ENCODE measurements at regions not wholly inside any gene's neighbourhood (a gene's known extent, or its start where the extent isn't known, plus 50 kb on each side); places are given as distances from the start of the nearest gene placed in this dataset.

DNA sequence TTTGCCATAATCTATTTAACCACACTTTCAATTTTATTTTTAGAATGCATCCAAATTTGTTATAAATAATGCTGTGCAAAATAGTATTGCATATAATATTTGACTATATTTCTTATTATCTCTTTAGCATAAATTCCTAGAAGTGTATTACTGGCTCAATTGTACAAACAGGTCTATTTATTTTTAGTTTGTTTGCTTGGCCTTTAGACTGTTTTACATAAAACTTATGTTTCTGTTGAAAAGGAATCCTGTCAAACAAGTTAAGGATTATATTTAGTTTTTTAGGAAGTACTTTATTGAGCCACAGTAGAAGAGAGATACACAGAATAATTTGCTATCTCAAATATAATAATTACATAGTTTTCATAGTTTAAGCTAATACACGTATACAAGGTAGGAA, 413.8 kb downstream of the GBA3 start:
- ChIA-PET POLR2A (no interaction called here), CTCF (no interaction called here)

DNA sequence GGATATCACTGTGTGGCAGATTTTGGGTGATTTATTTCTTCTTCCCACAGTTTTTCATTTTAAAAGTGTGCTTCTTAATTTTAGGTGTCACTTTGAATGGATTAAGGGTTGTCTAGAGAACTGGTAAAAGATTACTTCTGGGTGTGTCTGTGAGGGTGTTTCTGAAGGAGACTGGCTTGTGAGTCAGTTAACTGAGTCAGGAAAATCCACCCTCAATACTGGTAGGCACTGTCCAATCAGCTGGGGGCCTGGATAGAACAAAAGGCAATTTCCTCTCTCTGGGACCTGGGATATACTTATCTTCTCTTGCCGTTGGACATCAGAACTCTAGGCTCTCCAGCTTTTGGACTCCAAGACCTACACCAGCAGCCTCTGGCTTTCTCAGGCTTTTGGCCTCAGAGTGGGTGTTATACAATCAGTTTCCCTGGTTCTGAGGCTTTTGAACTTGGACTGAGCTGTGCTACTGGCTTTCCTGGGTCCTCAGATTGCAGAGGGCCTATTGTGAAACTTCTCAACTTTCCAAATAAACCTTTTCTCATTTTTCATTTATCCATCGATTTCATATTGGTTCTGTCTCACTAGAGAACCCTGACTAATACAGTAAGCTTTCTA, 413.1 kb downstream of the GBA3 start:
- CTCF ChIA-PET: interaction anchor here (1.3 kb wide), 1 partner anchor 12 kb away, joined by 3 read pairs; no protein-coding TSS in a partner anchor

More for the DNA sequence above, 413.8 kb downstream of the GBA3 start:
- TF ChIP-seq, protein P1, sequence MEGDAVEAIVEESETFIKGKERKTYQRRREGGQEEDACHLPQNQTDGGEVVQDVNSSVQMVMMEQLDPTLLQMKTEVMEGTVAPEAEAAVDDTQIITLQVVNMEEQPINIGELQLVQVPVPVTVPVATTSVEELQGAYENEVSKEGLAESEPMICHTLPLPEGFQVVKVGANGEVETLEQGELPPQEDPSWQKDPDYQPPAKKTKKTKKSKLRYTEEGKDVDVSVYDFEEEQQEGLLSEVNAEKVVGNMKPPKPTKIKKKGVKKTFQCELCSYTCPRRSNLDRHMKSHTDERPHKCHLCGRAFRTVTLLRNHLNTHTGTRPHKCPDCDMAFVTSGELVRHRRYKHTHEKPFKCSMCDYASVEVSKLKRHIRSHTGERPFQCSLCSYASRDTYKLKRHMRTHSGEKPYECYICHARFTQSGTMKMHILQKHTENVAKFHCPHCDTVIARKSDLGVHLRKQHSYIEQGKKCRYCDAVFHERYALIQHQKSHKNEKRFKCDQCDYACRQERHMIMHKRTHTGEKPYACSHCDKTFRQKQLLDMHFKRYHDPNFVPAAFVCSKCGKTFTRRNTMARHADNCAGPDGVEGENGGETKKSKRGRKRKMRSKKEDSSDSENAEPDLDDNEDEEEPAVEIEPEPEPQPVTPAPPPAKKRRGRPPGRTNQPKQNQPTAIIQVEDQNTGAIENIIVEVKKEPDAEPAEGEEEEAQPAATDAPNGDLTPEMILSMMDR (IDR thresholded peaks at IDR 0.05; ENCODE audit: control extremely low read depth, extremely low read depth, low read depth, missing control alignments): no peak
- no peak for DNase-seq (ENCODE audit: extremely low spot score)

DNA sequence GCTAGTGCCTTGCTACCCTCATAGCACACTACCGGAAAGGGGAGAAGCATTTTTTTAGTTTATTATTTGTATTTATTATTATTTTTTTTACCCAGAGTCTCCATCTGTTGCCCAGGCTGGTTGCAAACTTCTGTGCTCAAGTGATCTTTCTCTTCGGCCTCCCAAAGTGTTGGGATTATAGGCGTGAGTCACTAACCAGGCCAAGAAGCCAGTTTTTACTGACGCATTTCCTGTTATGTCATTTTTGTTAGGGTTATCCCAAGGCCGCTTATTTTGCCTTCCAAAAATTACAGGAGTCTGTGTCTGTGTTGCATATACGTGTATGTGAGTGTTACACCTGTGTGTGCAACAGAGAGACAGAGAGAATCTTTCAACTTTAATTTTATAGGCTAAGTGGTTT, 404.5 kb downstream of the GBA3 start:
- no peak for DNase-seq (ENCODE audit: extremely low spot score)
- ChIA-PET CTCF (no interaction called here), POLR2A (no interaction called here)
- TF ChIP-seq, protein P1 (IDR thresholded peaks at IDR 0.05; ENCODE audit: control extremely low read depth, extremely low read depth, low read depth, missing control alignments): no peak

More for the DNA sequence above, 413.1 kb downstream of the GBA3 start:
- no peak for DNase-seq (ENCODE audit: extremely low spot score)
- TF ChIP-seq, protein P1 (IDR thresholded peaks at IDR 0.05; ENCODE audit: control extremely low read depth, extremely low read depth, low read depth, missing control alignments): no peak
- POLR2A ChIA-PET: no interaction called here

DNA sequence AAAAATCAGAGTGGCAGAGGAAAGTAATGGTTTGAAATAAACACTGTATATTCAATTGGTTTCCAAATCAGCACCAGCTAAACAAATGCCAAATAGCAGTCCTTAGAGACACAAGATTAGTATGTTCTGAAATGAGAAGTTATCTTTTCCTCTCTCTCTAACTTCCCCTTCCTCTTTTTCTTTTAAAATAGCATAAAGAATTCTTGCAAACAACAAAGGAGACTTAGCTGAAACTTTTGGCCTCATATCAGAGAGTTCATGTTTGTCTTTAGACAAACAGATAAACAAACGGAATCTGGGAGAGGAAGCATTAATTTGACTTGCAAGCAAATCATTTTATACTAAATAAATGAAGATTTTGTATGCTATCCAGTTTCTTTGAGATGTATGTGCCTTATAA, 399.0 kb downstream of the GBA3 start:
- POLR2A ChIA-PET: no interaction called here
- CTCF ChIA-PET: no interaction called here
- no peak for DNase-seq (ENCODE audit: extremely low spot score)
- TF ChIP-seq, protein P1 (IDR thresholded peaks at IDR 0.05; ENCODE audit: control extremely low read depth, extremely low read depth, low read depth, missing control alignments): no peak

DNA sequence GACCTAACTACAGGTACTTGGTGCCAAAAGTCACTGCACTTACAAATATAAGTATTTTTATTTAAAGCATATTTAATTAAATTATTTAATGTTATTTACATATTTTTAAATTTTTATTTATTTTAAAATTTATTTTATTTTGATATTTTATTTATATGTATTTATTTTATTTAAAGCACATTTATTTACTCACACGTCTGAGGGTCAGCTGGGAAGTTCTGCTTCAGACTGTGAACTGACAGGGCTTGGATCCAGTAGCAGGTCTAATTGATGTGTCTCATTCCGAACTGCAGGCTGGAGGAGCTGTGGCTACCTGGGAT, 392.5 kb downstream of the GBA3 start:
- DNase-seq (ENCODE audit: extremely low spot score): no peak
- POLR2A ChIA-PET: no interaction called here
- TF ChIP-seq, protein P1 (IDR thresholded peaks at IDR 0.05; ENCODE audit: control extremely low read depth, extremely low read depth, low read depth, missing control alignments): no peak
- CTCF ChIA-PET: no interaction called here

DNA sequence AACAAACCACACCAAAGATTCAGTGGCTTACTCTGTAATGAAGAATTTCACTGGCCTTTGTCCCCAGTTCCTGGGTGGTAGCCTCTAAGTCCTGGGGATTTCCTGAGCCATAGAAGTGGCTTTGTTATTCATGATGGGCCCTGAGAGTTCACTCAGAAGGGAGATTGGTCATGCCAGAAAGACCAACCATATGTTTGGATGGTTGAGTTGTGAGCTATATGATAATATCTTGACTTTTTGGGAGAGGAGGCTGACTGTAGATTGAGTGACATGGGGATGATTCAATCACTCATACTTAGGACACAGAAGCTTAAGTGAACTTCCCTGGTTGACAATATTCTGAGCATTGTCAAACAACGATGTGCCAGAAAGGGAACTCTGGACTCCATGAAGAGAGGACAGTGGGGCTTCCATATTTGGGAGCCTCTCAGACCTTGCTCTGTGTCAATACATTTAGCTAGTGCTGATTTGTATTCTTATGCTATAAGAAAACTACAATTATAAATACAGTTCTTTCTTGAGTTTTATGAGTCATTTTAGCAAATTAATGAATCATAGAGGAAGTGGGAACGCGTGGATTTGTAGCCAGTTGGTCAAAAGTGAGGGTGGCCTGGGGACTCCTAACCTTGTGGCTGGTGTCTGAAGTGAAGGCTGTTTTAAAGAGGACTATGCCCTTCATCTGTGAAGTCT, 392.0 kb downstream of the GBA3 start:
- POLR2A ChIA-PET: no interaction called here

More for the DNA sequence above, 392.0 kb downstream of the GBA3 start:
- TF ChIP-seq, protein P1 (IDR thresholded peaks at IDR 0.05; ENCODE audit: control extremely low read depth, extremely low read depth, low read depth, missing control alignments): no peak
- no peak for DNase-seq (ENCODE audit: extremely low spot score)
- CTCF ChIA-PET: no interaction called here

Measured in GM10248 (cell line).